ENCODE measurements at regions not wholly inside any gene's neighbourhood (a gene's known extent, or its start where the extent isn't known, plus 50 kb on each side); places are given as distances from the start of the nearest gene placed in this dataset.

DNA sequence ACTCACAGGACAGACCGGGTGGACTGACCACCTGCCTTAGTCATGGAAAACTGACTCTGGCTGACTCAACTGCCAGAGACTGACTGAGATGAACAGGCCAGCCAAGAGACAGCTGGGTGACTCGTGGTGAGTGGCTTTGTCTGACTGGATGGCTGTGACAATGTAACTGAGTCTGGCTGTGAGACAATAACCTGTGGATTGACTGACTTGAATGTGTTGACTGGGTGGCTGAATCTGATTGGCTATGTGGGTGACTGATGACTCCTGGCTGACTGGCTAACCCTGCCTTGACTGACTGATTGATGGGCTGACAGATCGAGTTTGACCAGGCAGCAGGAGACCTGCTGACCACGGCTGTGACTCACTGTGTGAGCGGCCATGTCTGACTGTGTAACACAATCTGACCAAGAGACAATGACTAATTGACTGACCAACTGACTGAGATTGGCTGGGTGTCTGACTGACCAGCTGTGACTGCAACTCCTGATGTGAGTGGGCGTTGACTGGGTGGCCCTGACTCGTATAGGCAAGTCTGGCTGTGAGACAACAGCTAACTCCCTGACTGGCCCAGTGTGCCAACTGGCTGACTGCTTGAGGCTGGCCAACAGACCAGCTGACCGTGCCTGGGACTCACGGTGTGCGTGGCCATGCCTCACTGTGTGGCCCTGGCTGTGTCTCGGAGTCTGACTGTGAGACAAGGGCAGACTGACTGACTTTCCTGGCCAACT is 509.1 kb downstream of the SHQ1 start:
- no peak for TF ChIP-seq CTCF (conservative IDR thresholded peaks at IDR 0.05; ENCODE audit: low read depth, low read length)
- TF ChIP-seq POLR2A (IDR thresholded peaks at IDR 0.05; ENCODE audit: low read depth, low read length), result no peak
- TF ChIP-seq RFX5 (IDR thresholded peaks at IDR 0.05; ENCODE audit: low read depth, low read length), result no peak; the same call in 1 of the 2 replicates
- TF ChIP-seq SMC3 (IDR thresholded peaks at IDR 0.05; ENCODE audit: low read depth, low read length), result 0 out of 2 replicates have a peak, but pooled peaks have one; percentile 2
- TF ChIP-seq CHD1 (IDR thresholded peaks at IDR 0.05; ENCODE audit: low read depth, low read length), result no peak
- TF ChIP-seq, protein P1, sequence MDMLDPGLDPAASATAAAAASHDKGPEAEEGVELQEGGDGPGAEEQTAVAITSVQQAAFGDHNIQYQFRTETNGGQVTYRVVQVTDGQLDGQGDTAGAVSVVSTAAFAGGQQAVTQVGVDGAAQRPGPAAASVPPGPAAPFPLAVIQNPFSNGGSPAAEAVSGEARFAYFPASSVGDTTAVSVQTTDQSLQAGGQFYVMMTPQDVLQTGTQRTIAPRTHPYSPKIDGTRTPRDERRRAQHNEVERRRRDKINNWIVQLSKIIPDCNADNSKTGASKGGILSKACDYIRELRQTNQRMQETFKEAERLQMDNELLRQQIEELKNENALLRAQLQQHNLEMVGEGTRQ (IDR thresholded peaks at IDR 0.05; ENCODE audit: low read depth, low read length), result peak; percentile 34; the same call in 1 of the 2 replicates
- peak; percentile 85 for TF ChIP-seq FOS (IDR thresholded peaks at IDR 0.05; ENCODE audit: low read depth, low read length)
- TF ChIP-seq RAD21 (IDR thresholded peaks at IDR 0.05; ENCODE audit: low read length), result no peak

Measured in IMR-90 (cell line).